ENCODE measurements at regions not wholly inside any gene's neighbourhood (a gene's known extent, or its start where the extent isn't known, plus 50 kb on each side); places are given as distances from the start of the nearest gene placed in this dataset.

DNA sequence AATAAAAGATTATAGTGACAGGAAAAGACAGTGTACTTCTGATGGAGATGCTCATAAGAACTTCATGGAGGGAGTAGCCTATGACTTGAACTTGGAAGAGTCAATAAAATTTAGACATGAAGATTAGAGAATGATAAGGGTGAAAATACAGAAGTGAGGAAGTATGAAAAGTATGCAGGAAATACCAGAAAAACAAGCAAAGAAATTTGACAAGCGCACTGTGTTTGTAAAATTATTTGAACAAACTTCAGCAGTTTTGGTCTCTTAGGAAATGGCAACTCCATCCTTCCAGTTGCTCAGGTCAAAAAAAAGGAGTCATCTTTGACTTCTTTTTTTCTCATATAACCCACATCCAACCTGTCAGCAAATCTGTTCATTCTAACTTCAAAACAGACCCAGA, 864.0 kb upstream of the ZEB2 start:
- TF ChIP-seq POLR2A (IDR thresholded peaks at IDR 0.05), result no peak
- TF ChIP-seq, protein P1, sequence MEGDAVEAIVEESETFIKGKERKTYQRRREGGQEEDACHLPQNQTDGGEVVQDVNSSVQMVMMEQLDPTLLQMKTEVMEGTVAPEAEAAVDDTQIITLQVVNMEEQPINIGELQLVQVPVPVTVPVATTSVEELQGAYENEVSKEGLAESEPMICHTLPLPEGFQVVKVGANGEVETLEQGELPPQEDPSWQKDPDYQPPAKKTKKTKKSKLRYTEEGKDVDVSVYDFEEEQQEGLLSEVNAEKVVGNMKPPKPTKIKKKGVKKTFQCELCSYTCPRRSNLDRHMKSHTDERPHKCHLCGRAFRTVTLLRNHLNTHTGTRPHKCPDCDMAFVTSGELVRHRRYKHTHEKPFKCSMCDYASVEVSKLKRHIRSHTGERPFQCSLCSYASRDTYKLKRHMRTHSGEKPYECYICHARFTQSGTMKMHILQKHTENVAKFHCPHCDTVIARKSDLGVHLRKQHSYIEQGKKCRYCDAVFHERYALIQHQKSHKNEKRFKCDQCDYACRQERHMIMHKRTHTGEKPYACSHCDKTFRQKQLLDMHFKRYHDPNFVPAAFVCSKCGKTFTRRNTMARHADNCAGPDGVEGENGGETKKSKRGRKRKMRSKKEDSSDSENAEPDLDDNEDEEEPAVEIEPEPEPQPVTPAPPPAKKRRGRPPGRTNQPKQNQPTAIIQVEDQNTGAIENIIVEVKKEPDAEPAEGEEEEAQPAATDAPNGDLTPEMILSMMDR (IDR thresholded peaks at IDR 0.05), result no peak
- TF ChIP-seq EP300 (IDR thresholded peaks at IDR 0.05), result no peak

Data from suprapubic skin (tissue), 3 donors.